ENCODE measurements at regions not wholly inside any gene's neighbourhood (a gene's known extent, or its start where the extent isn't known, plus 50 kb on each side); places are given as distances from the start of the nearest gene placed in this dataset.

DNA sequence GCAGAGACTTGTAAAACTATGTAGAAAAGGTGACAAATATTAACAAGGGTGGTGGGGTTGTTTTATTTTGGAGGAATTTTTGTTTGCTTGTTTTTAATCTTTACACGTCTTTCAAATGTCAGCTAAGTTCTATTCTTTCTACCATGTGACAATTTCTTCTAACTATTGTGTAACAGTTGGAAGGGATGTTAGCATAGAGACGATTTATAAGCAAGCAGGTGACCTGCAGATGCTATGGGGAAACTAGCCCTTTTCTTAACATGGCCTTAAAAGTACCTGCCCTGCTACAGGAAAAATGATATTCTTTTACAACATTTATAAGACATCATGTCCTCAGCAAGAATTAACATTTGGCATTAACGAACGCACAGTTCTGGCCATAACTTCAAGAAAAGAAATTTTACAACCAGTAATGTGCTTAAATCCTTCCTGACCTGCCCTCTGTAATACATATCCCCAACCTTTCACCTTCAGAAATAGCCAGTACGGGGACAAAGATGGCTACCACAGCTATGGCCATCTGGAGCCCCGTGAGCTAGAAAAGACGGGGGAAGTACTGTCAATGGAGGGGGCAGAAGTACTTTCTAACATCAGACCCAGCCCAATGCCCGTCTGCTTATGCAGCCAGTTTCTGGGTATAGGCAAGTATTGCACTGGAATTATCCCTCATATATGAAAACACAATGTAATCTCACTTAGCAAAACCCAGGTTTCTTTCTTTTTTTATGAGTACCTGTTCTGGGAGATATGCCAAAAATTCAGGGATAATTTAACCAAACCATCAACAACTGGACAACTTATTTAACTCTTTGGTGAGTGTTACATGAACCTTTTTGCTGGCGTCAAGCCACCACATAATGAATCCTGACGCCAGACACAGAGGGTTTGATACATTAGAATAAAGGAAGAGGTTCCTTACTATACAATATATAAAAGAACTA lies 67.7 kb upstream of the NR2F2 start:
- TF ChIP-seq POLR2AphosphoS5 (IDR thresholded peaks at IDR 0.05; ENCODE audit: low read depth) (no peak), EZH2phosphoT487 (IDR thresholded peaks at IDR 0.05; ENCODE audit: unreplicated experiment) (no peak), CREB1 (CRISPR knock-in tag; IDR thresholded peaks at IDR 0.05; ENCODE audit: low read depth) (no peak)
- TF ChIP-seq, protein P1, sequence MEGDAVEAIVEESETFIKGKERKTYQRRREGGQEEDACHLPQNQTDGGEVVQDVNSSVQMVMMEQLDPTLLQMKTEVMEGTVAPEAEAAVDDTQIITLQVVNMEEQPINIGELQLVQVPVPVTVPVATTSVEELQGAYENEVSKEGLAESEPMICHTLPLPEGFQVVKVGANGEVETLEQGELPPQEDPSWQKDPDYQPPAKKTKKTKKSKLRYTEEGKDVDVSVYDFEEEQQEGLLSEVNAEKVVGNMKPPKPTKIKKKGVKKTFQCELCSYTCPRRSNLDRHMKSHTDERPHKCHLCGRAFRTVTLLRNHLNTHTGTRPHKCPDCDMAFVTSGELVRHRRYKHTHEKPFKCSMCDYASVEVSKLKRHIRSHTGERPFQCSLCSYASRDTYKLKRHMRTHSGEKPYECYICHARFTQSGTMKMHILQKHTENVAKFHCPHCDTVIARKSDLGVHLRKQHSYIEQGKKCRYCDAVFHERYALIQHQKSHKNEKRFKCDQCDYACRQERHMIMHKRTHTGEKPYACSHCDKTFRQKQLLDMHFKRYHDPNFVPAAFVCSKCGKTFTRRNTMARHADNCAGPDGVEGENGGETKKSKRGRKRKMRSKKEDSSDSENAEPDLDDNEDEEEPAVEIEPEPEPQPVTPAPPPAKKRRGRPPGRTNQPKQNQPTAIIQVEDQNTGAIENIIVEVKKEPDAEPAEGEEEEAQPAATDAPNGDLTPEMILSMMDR (conservative IDR thresholded peaks at IDR 0.05; ENCODE audit: low read depth in 2 of 2) = no peak
